RWPE1 (cell line): ENCODE measurements at regions not wholly inside any gene's neighbourhood (a gene's known extent, or its start where the extent isn't known, plus 50 kb on each side); places are given as distances from the start of the nearest gene placed in this dataset.

Experiments
- CTCF ChIA-PET: fragments of 350-600 bp; sonication (Branson Sonifier 250); formaldehyde crosslinking; extraction: SDS; loops from one replicate; lab custom pipeline; 2021; lab: Yijun Ruan, JAX
- POLR2A ChIA-PET: fragments of 400-600 bp; formaldehyde crosslinking; extraction: SDS; loops from one replicate; lab custom pipeline; 2020; ENCODE audit warnings: antibody characterized with exemption; ENCODE audit not compliant: low non-redundant PET; lab: Yijun Ruan, JAX
- DNase-seq: peaks from one replicate; pipeline ENCODE4 v3.0.0; 2012; ENCODE audit warnings: low spot score
- H3K27ac ChIP-seq: fragments of 450-650 bp; 2 replicates; pipeline ENCODE4 v1.5.1; 2017
- TF ChIP-seq, protein P1 (sequence below): fragments of 450-650 bp; conservative IDR thresholded peaks from 2 replicates; pipeline ENCODE4 v1.5.1; 2017; ENCODE audit warnings: low read depth, mild to moderate bottlenecking

GRCh38 chr4:177879851-177880250 is 437.6 kb upstream of the AGA start:
- TF ChIP-seq, protein P1, sequence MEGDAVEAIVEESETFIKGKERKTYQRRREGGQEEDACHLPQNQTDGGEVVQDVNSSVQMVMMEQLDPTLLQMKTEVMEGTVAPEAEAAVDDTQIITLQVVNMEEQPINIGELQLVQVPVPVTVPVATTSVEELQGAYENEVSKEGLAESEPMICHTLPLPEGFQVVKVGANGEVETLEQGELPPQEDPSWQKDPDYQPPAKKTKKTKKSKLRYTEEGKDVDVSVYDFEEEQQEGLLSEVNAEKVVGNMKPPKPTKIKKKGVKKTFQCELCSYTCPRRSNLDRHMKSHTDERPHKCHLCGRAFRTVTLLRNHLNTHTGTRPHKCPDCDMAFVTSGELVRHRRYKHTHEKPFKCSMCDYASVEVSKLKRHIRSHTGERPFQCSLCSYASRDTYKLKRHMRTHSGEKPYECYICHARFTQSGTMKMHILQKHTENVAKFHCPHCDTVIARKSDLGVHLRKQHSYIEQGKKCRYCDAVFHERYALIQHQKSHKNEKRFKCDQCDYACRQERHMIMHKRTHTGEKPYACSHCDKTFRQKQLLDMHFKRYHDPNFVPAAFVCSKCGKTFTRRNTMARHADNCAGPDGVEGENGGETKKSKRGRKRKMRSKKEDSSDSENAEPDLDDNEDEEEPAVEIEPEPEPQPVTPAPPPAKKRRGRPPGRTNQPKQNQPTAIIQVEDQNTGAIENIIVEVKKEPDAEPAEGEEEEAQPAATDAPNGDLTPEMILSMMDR, result no peak
- ChIA-PET POLR2A (no interaction called here), CTCF (no interaction called here)
- H3K27ac ChIP-seq, result no peak overlapping the region
- no peak for DNase-seq

DNA sequence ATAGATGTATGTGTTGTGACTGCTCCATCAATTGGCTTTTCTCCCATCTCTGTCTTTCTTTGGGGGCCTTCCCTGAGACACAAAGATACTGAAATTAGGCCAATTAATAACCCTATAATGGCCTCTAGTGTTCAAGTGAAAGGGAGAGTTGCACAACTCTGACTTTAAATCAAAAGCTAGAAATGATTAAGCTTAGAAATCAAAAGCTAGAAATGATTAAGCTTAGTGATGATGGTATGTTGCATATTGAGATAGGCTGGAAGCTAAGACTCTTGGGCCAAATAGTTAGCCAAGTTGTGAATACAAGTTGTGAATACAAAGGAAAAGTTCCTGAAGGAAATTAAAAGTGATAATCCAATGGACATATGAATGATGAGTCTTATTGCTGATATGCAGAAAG is 452.9 kb upstream of the AGA start:
- H3K27ac ChIP-seq, result no peak overlapping the region
- ChIA-PET POLR2A (no interaction called here), CTCF (no interaction called here)
- TF ChIP-seq, protein P1, result no peak
- DNase-seq, result no peak

DNA sequence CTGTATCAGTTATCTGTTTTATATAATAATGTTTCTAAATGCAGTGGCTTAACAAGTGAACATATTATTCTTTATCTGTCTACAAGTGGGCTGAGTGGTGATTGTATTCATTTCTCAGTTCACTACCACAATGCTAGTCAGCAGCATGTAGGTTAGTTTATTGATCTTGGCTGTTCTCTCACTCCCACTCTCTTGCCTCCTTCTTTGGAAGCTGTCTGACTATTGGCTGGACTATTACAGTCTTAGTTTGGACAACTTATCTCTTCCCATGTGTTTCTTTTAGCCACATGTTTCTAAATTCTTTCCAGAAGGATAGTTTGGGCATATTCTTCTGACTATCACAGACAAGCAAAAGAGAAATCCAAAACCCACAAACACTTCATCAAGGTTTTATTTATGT is 459.5 kb upstream of the AGA start:
- TF ChIP-seq, protein P1, result no peak
- CTCF ChIA-PET, result no interaction called here
- DNase-seq, result no peak
- POLR2A ChIA-PET, result no interaction called here
- H3K27ac ChIP-seq, result no peak overlapping the region

GRCh38 chr4:177902386-177902785 is 460.1 kb upstream of the AGA start:
- no peak for DNase-seq
- H3K27ac ChIP-seq, result no peak overlapping the region
- TF ChIP-seq, protein P1, result no peak
- ChIA-PET POLR2A (no interaction called here), CTCF (no interaction called here)

- DNase-seq, result no peak
- CTCF ChIA-PET, result no interaction called here
- TF ChIP-seq, protein P1, result no peak
- POLR2A ChIA-PET, result no interaction called here
- no peak overlapping the region for H3K27ac ChIP-seq
Observed at GRCh38 chr4:177907736-177908424, 465.6 kb upstream of the AGA start.

GRCh38 chr4:177921715-177922114 is 479.5 kb upstream of the AGA start:
- DNase-seq, result no peak
- TF ChIP-seq, protein P1, result no peak
- no peak overlapping the region for H3K27ac ChIP-seq
- ChIA-PET CTCF (no interaction called here), POLR2A (no interaction called here)
